Middle frontal gyrus (tissue), 1 donor: ENCODE measurements at regions not wholly inside any gene's neighbourhood (a gene's known extent, or its start where the extent isn't known, plus 50 kb on each side); places are given as distances from the start of the nearest gene placed in this dataset.
"Not testable (repeated sequence)": the region's sequence is repeated elsewhere in the genome, so short reads cannot be mapped to it uniquely, and the experiment has no call there.

Experiments
- DNase-seq: peaks from one replicate; pipeline ENCODE4 v3.0.0-alpha.2; 2015; ENCODE audit warnings: low spot score; ENCODE audit errors: extremely low spot score

DNA sequence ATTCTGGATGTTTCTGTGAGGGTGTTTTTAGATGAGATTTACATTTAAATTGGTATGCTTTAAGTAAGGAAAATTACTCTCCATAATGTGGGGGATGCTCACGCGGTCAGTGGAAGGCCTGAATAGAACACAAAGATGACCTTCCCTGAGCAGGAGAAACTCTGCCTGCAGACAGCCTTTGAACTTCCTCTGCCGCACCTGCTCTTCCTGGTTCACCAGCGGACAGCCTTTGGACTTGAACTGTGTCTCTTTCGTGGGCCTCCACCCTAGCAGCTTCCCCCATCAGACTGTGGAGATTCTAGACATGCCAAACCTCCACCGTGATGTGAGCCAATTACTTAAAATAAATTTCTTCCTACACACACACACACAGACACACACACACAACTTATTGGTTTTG, 210.7 kb downstream of the EFCAB11 start:
- DNase-seq = no peak

DNA sequence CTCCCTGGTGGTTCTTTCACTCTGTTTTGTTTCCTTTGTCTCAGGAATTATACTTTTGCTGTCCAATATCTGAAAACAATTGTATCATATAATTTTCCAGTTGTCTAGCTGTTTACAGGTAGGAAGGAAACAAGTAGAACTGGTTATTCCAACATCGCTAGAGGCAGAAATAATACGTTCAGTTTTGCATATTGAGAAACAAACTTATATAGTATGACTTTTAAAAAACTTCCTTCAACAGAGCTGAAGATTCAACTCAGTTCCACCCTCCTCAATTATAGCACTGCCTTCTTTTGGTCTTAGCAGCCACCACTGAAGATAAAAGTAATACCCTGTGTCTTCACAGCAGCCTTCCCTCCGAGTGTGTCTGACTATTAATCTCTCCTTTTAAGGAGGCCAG, 214.3 kb downstream of the EFCAB11 start:
- DNase-seq = no peak

GRCh38 chr14:89736881-89737280, 217.6 kb downstream of the EFCAB11 start:
- DNase-seq = no peak

DNA sequence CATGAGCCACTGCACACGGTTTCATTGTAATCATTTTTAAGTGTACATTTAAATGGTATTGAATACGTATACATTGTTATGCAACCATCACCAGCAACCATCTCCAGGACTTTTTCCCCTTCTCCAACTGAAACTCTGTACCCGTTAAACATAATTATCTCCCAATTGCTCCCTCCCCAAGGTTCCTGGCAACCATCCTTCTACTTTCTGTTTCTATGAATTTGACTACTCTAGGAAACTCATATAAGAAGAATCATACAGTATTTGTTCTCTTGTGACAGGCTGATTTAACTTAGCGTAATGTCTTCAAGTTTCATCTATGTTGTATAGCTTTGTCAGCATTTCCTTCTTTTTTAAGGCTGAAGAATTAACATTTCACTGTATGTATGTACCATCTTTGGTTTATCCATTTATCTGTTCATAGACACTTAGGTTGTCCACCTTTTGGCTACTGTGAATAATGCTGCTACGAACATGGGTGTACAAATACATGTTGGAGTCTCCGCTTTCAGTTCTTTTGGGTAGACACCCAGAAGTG, 223.1 kb downstream of the EFCAB11 start:
- DNase-seq = no peak

GRCh38 chr14:89730687-89731086, 223.8 kb downstream of the EFCAB11 start:
- DNase-seq = no peak

GRCh38 chr14:89728964-89729363, 225.6 kb downstream of the EFCAB11 start:
- no peak for DNase-seq

GRCh38 chr14:89726226-89726625, 228.3 kb downstream of the EFCAB11 start:
- not testable (repeated sequence) for DNase-seq

DNA sequence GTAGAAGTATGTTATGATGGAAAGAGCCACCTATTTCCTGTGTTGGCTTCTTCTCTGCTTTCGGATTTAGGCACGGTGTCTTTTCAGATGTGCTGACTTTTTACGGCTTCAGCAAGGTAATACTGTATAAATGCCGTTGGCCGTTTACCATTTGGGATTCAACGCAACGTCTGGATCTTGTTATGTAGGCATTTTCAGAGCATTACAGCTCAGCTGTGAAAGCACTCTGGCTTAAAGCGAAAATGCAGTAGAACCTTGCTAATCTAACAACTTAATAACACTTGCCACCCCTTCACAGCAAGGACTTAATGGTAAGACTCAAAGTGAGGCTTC, 229.9 kb downstream of the EFCAB11 start:
- DNase-seq = no peak

DNA sequence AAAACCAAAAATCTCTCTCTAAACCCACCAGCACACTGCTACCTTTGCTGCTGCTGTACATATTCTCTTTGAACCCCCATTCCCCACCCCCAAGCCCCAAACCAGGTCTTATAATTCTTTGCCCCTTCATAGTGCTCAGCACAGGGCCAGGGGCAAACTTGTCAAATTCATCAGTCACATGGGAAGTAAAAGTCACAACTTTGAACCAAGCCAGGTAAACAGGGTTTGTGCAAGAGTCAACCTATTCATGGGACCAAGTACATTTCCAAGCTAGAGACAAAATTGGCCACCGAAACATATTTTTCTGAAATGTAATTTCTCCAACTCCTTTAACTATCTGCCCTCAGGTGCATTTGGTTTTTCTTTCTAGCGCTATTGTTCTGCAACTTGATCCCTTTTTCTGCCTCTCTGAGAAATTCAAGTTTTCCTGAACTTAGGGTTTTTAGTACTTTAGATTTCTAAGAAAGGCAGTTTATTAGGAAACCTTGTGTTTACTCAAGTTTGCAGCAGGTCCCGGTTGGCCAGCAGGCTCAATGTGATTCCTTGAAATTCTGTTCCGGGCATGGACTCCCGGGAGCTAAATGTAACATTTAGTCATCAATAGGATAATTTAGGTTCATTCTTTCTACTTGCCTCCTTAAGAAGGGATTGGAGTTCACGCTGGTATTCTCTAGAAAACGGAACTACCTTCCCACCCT, 230.5 kb downstream of the EFCAB11 start:
- DNase-seq = no peak

GRCh38 chr14:89721956-89722355, 232.6 kb downstream of the EFCAB11 start:
- DNase-seq = no peak

- no peak for DNase-seq
Observed at GRCh38 chr14:89720741-89721729, 233.5 kb downstream of the EFCAB11 start.

GRCh38 chr14:89720076-89720687, 234.3 kb downstream of the EFCAB11 start:
- DNase-seq = no peak

- no peak for DNase-seq
Observed at GRCh38 chr14:89719366-89720075, 235.0 kb downstream of the EFCAB11 start.

- DNase-seq = no peak
Observed at GRCh38 chr14:89708982-89709625, 245.4 kb downstream of the EFCAB11 start.

- DNase-seq = no peak
Observed at GRCh38 chr14:89707086-89707485, 247.4 kb downstream of the EFCAB11 start.

DNA sequence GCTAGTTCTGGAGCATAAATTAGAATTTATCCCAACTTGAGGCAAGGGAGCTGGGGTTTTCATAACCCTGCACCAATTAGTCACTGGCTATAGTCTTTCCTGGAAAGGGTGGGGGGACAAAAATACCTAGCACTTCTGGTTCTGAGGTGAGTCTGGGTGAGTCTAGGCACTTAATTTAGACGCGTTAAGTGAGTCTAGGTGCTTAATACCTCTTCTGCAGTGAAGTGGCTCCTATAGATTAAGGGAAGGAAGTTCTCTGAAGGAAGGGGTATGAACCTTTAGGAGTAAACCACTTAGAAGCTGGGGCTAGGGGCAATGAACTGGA, 251.7 kb downstream of the EFCAB11 start:
- DNase-seq = no peak

DNA sequence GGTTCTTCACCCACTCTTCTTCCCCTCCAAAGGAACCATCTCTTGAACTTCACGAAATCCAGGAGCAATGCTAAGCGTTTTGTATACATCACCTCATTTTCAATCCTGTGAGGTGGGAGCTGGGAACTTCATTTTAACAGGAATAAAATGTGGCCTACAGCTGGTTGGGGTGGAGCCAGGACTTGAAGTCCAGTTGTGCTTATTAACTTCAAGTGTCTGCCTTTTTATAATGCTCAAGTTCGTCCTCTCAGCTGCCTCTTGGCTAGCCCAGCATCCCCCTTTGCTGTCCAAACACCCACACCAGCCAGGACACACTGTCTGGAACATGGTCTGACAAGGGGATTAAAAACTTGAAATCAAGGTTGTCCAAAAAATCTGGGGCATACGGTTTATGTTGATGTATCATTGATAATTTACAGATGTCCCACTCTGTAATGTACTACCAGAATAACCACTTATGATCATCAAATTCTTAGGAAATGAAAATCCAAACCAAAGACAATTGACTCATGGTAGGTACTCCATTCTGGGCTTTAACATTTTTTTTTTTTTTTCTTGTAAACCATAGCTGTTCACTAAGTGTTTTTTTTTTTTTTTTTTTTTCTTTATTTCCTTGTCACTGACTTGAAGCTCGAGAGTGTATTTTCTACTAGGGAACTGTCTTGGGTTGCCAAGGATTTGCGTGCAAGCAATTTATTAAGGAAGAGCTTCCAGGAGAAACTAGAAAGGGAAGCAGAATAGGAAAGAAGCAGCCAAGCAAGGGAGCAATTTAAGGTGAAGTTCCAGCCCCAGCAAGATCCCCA, 252.3 kb downstream of the EFCAB11 start:
- no peak for DNase-seq

- DNase-seq = no peak
Observed at GRCh38 chr14:89701211-89702043, 253.1 kb downstream of the EFCAB11 start.

GRCh38 chr14:89700801-89701200, 253.7 kb downstream of the EFCAB11 start:
- no peak for DNase-seq
